ENCODE measurements at regions not wholly inside any gene's neighbourhood (a gene's known extent, or its start where the extent isn't known, plus 50 kb on each side); places are given as distances from the start of the nearest gene placed in this dataset.
A peak's percentile ranks its signal among the peaks of the same experiment; 100 is the strongest.
"Not testable (repeated sequence)": the region's sequence is repeated elsewhere in the genome, so short reads cannot be mapped to it uniquely, and the experiment has no call there.

DNA sequence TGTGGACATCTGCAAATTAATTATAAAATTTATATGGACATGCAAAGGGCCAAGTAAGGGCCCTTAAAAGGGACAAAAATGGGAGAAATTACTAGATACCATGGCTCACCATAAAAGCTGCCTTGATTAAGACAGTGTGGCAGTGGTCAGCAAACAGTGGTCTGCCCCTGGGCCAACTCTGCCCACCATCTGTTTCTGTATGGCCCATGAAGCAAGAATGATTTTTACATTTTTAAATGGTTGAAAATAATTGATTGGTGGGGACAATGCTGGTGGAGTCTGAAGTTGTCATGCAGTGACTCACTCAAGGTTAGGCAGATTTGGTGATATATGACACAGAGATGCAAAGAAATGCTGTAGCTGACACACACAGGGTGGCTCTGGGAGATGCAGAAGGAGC, 143.2 kb upstream of the PRDM7 start:
- not testable (repeated sequence) for DNase-seq (ENCODE audit: low read depth); H3K4me3 ChIP-seq (ENCODE audit: low read depth, low read length)

DNA sequence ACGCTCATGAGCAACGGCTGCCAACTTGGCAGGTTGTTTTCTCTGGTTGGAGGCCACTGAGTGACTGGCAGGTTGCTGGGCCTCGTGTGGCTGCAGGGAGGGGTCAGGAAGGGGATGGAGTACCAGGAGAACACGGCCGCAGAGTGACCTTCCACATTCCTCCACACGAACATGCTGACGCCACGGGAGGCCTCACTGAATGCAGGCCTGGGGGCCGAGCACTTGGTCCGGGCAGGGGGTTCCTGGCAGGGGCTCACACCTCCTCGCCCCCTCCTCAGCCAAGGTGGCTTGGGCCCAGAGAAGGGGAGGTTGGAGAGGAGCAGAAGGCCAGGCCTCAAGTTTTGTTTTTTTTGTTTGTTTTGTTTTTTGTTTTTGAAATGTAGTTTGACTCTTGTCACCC, 98.5 kb upstream of the PRDM7 start:
- not testable (repeated sequence) for H3K4me3 ChIP-seq (ENCODE audit: low read depth, low read length); DNase-seq (ENCODE audit: low read depth)

DNA sequence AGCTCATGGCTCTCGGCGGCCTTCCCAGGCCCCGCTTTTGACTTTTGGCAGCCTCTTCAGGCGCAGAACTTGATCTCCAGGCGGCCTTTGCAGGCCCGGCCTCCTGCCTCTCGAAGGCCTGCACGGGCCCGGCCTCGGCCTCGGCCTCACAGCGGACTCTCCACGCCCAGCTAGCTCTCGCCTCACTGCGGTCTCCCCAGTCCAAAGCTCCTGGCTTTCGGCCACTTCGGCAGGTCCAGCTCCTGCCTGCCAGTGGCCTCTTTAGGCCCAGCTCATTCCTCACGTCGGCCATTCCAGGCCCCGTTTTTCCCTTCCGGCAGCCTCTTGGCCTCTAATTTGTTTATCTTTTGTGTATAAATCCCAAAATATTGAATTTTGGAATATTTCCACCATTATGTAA, 94.5 kb upstream of the PRDM7 start:
- not testable (repeated sequence) for H3K4me3 ChIP-seq (ENCODE audit: low read depth, low read length); DNase-seq (ENCODE audit: low read depth)

DNA sequence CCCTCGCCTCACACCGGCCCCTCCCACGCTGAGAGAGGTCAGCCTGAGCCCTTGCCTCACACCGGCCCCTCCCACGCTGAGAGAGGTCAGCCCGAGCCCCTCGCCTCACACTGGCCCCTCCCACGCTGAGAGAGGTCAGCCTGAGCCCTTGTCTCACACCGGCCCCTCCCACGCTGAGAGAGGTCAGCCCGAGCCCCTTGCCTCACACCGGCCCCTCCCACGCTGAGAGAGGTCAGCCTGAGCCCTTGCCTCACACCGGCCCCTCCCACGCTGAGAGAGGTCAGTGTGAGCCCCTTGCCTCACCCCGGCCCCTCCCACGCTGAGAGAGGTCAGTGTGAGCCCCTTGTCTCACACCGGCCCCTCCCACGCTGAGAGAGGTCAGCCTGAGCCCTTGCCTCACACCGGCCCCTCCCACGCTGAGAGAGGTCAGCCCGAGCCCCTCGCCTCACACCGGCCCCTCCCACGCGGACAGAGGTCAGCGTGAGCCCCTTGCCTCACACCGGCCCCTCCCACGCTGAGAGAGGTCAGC, 92.1 kb upstream of the PRDM7 start:
- not testable (repeated sequence) for H3K4me3 ChIP-seq (ENCODE audit: low read depth, low read length); DNase-seq (ENCODE audit: low read depth)

DNA sequence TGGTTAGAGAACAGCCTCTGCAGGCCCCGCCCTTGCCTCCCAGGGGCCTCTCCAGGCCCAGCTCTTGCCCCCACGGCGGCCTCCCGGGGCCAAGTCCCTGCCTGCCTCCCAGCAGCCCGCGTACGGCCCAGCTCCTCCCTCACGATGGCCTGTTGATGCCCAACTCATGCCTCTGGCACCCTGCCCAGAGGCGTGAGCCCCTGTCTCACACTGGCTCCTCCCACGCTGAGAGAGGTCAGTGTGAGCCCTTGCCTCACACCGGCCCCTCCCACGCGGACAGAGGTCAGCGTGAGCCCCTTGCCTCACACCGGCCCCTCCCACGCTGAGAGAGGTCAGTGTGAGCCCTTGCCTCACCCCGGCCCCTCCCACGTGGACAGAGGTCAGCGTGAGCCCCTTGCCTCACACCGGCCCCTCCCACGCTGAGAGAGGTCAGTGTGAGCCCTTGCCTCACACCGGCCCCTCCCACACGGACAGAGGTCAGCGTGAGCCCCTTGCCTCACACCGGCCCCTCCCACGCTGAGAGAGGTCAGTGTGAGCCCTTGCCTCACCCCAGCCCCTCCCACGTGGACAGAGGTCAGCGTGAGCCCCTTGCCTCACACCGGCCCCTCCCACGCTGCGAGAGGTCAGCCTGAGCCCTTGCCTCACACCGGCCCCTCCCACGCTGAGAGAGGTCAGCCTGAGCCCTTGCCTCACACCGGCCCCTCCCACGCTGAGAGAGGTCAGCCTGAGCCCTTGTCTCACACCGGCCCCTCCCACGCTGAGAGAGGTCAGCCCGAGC, 91.4 kb upstream of the PRDM7 start:
- DNase-seq (ENCODE audit: low read depth); H3K4me3 ChIP-seq (ENCODE audit: low read depth, low read length): not testable (repeated sequence)

DNA sequence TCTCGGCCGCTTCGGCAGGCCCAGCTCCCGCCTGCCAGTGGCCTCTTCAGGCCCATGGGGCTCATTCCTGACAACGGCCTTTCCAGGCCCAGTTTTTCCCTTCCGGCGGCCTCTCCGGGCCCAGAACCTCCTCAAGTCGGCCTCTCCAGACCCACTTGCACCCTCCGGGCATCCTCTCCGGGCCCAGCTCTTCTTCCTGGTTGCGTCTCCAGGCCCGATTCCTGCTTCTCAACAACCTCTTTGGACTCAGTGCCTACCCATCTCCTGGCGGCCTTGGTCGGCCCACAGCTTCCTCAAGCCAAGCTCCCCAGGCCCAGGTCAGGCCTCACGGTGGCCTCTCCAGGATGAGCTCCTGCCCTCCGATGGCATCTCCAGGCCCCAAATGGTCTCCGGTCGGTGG, 90.6 kb upstream of the PRDM7 start:
- DNase-seq (ENCODE audit: low read depth); H3K4me3 ChIP-seq (ENCODE audit: low read depth, low read length): not testable (repeated sequence)

DNA sequence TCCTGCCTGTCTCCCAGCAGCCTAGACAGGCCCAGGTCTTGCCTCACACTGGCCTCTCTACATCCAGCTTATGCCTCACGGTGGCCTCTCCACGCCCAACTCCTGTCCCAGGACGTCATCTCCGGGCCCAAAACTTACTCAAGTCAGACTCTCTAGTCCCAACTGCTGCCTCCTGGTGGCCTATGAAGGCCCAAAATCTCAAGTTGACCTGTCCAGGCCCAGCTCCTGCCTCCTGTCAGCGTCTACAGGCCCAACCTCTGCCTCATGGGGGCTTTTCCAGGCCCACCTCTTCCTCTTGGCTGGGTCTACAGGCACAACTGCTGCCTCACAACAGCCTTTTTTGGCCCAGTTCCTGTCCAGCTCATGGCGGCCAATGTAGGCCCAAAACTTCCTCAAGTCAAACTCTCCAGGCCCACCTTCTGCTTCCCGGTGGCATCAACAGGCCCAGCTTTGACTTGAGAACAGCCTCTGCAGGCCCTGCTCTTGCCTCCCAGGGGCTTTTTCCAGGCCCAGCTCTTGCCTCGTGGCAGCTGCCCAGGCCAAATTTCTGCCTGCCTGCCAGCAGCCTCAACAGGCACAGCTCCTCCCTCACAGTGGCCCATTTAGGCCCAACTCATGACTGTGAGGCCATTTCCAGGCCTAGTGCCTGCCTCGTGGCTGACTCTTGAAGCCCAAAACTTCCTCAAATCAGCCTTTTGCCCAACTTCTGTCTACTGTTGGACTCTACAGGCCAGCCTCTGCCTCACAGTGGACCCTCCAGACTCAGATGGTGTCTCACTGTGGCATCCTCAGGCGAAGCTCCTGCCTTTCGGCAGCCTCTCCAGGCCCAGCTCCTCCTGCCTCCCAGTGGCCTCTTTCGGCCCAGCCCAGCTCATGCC, 89.8 kb upstream of the PRDM7 start:
- peak; percentile 0 for DNase-seq (ENCODE audit: low read depth)
- not testable (repeated sequence) for H3K4me3 ChIP-seq (ENCODE audit: low read depth, low read length)

DNA sequence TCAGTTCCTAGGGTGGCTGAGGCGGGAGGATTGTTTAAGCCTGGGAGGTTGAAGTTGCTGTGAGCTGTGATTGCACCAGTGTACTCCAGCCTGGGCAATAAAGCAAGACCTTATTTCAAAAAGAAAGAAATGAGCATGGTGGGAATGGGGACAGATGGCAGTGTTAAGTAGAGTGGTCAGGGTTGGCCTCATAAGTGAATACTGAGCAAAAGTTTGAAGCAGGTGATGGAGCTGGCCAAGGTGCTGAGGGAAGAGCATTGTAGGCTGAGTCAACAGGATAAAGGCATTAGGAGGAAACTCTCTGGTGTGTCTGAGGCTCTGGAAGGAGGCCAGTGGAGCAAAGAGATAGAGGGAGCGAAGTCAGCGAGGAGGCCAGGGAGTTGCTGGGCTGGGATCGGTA, 73.9 kb upstream of the PRDM7 start:
- not testable (repeated sequence) for DNase-seq (ENCODE audit: low read depth); H3K4me3 ChIP-seq (ENCODE audit: low read depth, low read length)
